ENCODE measurements at regions not wholly inside any gene's neighbourhood (a gene's known extent, or its start where the extent isn't known, plus 50 kb on each side); places are given as distances from the start of the nearest gene placed in this dataset.

DNA sequence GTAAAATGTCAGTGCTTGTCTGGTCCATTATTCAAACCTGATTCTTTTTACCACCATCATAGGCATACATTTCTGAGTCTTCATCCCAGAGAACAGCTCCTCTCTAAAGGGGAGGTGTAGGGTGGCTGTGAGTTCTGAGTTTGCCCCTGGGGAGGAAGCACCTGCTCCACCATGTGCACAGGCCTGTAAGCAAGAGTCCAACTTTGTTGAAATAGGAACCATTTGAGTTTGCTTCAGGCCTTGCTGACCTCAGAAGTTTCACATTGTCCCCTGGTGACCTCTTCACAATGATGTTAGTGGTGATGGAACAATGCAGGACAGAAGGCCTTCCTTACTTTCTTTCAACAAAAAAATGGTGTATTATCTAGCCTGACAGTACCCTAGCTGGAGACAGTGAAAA, 54.6 kb upstream of the TOP3B start:
- no peak for TF ChIP-seq POLR2A (IDR thresholded peaks at IDR 0.05; ENCODE audit: low read length)
- no peak for TF ChIP-seq GATA1 (IDR thresholded peaks at IDR 0.05; ENCODE audit: low read depth, low read length)
